ENCODE measurements at regions not wholly inside any gene's neighbourhood (a gene's known extent, or its start where the extent isn't known, plus 50 kb on each side); places are given as distances from the start of the nearest gene placed in this dataset.

DNA sequence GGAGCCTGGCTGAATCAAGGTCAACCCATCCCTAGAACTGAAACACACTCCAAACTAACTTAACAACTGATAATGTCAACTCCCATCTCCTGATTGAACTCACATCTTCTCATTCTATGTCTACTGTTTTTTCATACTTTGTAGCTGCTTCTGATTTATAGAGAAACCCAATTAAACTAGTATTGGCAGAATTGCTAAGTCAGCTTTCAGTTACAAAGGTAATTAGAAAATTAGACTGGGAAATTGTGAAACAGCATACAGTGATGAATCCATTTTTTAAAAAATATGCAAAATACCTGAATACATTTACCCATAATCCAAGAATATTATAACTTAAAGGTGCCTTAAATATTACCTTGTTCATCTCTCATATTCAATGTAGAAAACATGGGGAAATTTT, 535.2 kb upstream of the CLINT1 start:
- TF ChIP-seq, protein P1, sequence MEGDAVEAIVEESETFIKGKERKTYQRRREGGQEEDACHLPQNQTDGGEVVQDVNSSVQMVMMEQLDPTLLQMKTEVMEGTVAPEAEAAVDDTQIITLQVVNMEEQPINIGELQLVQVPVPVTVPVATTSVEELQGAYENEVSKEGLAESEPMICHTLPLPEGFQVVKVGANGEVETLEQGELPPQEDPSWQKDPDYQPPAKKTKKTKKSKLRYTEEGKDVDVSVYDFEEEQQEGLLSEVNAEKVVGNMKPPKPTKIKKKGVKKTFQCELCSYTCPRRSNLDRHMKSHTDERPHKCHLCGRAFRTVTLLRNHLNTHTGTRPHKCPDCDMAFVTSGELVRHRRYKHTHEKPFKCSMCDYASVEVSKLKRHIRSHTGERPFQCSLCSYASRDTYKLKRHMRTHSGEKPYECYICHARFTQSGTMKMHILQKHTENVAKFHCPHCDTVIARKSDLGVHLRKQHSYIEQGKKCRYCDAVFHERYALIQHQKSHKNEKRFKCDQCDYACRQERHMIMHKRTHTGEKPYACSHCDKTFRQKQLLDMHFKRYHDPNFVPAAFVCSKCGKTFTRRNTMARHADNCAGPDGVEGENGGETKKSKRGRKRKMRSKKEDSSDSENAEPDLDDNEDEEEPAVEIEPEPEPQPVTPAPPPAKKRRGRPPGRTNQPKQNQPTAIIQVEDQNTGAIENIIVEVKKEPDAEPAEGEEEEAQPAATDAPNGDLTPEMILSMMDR (conservative IDR thresholded peaks at IDR 0.05; ENCODE audit: low read depth, low read length) = no peak
- TF ChIP-seq EZH2 (IDR thresholded peaks at IDR 0.05; ENCODE audit: low read length, unreplicated experiment) (no peak), EZH2phosphoT487 (IDR thresholded peaks at IDR 0.05; ENCODE audit: borderline replicate concordance, low read length) (no peak)

Data from PC-3 (cell line).